ENCODE measurements at regions not wholly inside any gene's neighbourhood (a gene's known extent, or its start where the extent isn't known, plus 50 kb on each side); places are given as distances from the start of the nearest gene placed in this dataset.

- DNase-seq (ENCODE audit: low read depth): no peak
Measured at GRCh38 chr10:3411044-3411443, 238.5 kb upstream of the PITRM1 start.

- DNase-seq (ENCODE audit: low read depth): no peak
Measured at GRCh38 chr10:3409928-3410327, 237.3 kb upstream of the PITRM1 start.

GRCh38 chr10:3408603-3409365, 236.2 kb upstream of the PITRM1 start:
- no peak for DNase-seq (ENCODE audit: low read depth)

- peak; percentile 50 for DNase-seq (ENCODE audit: low read depth)
Measured at GRCh38 chr10:3407208-3407607, 234.6 kb upstream of the PITRM1 start.

- DNase-seq (ENCODE audit: low read depth): no peak
Measured at GRCh38 chr10:3406556-3406955, 234.0 kb upstream of the PITRM1 start.

GRCh38 chr10:3404381-3404780, 231.8 kb upstream of the PITRM1 start:
- DNase-seq (ENCODE audit: low read depth): no peak

- DNase-seq (ENCODE audit: low read depth): no peak
Measured at GRCh38 chr10:3402187-3402751, 229.7 kb upstream of the PITRM1 start.

- DNase-seq (ENCODE audit: low read depth): peak; percentile 70
Measured at GRCh38 chr10:3401491-3401938, 228.9 kb upstream of the PITRM1 start.

- peak; percentile 23 for DNase-seq (ENCODE audit: low read depth)
Measured at GRCh38 chr10:3400348-3400747, 227.8 kb upstream of the PITRM1 start.

- peak; percentile 58 for DNase-seq (ENCODE audit: low read depth)
Measured at GRCh38 chr10:3399756-3400155, 227.2 kb upstream of the PITRM1 start.

GRCh38 chr10:3398825-3399646, 226.5 kb upstream of the PITRM1 start:
- DNase-seq (ENCODE audit: low read depth): peak; percentile 62

GRCh38 chr10:3397846-3398245, 225.3 kb upstream of the PITRM1 start:
- no peak for DNase-seq (ENCODE audit: low read depth)

GRCh38 chr10:3397231-3397630, 224.6 kb upstream of the PITRM1 start:
- DNase-seq (ENCODE audit: low read depth): peak; percentile 43

GRCh38 chr10:3396116-3396515, 223.5 kb upstream of the PITRM1 start:
- DNase-seq (ENCODE audit: low read depth): no peak

GRCh38 chr10:3395458-3395861, 222.9 kb upstream of the PITRM1 start:
- no peak for DNase-seq (ENCODE audit: low read depth)

GRCh38 chr10:3395041-3395440, 222.5 kb upstream of the PITRM1 start:
- DNase-seq (ENCODE audit: low read depth): no peak

GRCh38 chr10:3393958-3394357, 221.4 kb upstream of the PITRM1 start:
- no peak for DNase-seq (ENCODE audit: low read depth)

GRCh38 chr10:3391657-3392056, 219.1 kb upstream of the PITRM1 start:
- peak; percentile 38 for DNase-seq (ENCODE audit: low read depth)

- no peak for DNase-seq (ENCODE audit: low read depth)
Measured at GRCh38 chr10:3389130-3389529, 216.5 kb upstream of the PITRM1 start.

GRCh38 chr10:3385487-3385886, 212.9 kb upstream of the PITRM1 start:
- DNase-seq (ENCODE audit: low read depth): no peak

GRCh38 chr10:3382092-3382491, 209.5 kb upstream of the PITRM1 start:
- DNase-seq (ENCODE audit: low read depth): no peak

- DNase-seq (ENCODE audit: low read depth): no peak
Measured at GRCh38 chr10:3380406-3381050, 207.9 kb upstream of the PITRM1 start.
